Kidney capillary endothelial cell (primary cell): ENCODE measurements at regions not wholly inside any gene's neighbourhood (a gene's known extent, or its start where the extent isn't known, plus 50 kb on each side); places are given as distances from the start of the nearest gene placed in this dataset.

ENCODE experiments used
- DNase-seq: peaks from one replicate; pipeline ENCODE4 v3.0.0-alpha.2; 2018; ENCODE audit warnings: low spot score

- DNase-seq, result no peak
Measured at GRCh38 chr11:131191606-131192005, 178.8 kb upstream of the NTM start.

- no peak for DNase-seq
Measured at GRCh38 chr11:131192628-131193027, 177.8 kb upstream of the NTM start.

GRCh38 chr11:131193031-131193501 is 177.3 kb upstream of the NTM start:
- DNase-seq, result no peak

DNA sequence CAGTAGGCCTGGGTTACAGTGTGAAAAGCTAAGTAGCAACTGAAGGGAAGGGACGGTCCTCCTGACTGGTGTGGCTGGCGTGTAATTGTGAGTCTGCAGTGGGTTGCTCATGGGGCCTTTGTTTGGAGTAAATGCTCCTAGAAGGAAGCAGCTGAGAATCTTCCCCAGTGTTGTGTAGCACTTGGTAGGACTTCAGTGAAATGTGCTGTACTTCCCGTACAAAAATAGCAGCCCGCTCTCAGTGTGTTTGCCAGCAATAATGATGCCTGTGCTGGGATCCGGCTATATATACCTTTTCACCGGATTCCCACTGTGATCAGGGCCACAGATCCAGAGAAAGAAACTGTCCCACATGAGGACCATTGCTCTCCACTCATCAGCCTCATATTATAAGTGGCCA is 175.7 kb upstream of the NTM start:
- DNase-seq, result no peak

GRCh38 chr11:131195661-131196517 is 174.5 kb upstream of the NTM start:
- DNase-seq, result no peak

- no peak for DNase-seq
Measured at GRCh38 chr11:131198161-131199014, 172.0 kb upstream of the NTM start.

- DNase-seq, result no peak
Measured at GRCh38 chr11:131199015-131199280, 171.5 kb upstream of the NTM start.

DNA sequence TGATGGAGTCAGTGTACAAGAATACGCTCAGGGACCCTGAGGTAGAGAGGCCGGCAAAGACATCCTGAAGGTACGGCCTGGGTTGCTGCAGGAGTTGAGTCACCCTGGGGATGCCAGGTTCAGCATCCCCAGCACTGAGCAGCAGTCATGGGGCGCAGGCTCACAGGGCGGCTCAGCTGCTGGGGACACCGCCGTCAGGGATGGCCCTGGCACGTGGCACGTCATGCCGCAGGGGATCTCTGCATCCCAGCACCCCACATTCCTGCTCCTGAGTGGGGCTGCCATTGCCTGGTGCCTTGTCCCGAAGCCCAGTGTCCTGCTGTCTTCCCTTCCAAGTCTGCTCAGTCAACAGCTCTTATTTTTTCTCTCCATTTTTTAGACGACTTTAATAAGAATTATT is 168.7 kb upstream of the NTM start:
- no peak for DNase-seq

DNA sequence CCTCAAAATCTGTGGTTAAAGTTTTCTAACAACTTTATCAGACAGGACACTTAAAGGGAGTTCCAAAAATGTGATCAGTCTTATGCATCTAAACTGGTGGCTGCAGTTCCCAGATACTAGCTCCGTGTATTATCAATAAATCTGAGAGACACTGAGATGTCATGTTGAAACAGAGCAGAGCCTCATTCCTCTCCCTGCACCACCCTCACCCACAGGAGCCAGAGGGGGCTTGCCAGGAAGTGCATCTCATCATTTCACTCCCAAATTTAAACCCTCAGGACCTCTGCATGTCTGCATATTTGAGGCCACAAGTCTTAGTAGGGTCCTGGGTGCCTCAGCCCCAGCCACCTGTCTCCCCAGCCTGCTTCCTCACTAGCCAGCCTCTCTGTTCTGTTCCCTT is 167.4 kb upstream of the NTM start:
- DNase-seq, result no peak

DNA sequence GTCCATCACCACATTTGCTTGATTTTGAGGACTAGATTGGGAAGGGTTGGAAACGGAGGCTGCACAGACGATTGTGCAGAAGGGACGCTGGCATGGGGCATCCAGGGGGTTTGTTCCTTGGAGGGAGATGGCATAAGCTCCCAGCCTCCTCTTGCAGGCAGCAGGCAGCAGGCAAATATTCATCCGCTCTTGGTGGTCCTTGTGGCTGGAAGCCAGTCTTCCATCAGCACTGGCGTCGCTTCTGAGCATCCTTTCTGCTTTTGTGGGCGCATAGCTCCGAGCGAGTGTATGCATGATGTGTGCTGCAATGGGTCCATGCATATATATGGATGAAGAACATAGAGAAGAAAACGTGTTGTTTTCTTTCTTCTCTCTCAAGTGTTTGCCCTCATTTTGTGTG is 166.1 kb upstream of the NTM start:
- DNase-seq, result no peak

- no peak for DNase-seq
Measured at GRCh38 chr11:131204765-131205380, 165.5 kb upstream of the NTM start.

DNA sequence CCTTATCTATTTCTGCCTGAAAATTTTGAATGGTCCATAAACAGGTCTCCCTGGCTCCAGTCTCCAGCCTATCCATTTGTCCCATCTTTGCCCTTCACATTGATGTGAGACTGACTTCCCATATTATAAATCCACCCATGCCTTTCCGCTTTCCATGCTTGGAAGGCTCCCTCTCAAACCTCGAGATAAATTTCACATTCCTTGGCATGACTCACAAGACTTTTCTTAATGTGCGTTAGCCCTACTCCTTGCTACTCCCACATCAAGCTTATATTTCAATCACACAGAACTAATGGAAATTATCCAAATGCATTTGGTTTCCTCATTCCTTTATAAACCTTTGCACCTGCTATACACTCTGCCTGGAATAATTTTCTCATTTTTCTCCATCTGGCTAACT is 163.7 kb upstream of the NTM start:
- DNase-seq, result no peak

DNA sequence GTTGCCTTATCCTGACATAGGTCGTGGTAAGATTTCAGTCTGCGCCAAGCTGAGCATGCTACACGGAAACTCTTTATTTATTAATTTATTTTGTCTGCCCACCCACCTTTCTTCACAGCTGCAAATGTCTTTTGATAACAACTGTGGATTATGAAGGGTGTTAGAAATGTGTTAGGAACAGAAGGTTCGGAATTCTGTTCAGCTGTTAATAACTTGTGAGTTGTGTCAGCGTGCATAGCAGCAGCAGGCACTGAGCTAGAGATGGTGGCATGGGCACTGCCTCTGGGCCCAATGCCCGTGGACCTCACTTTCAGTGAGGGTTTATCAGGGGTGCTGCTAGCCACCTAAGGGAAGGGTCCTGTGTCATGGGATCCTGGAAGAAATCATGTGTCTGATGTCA is 162.5 kb upstream of the NTM start:
- no peak for DNase-seq

DNA sequence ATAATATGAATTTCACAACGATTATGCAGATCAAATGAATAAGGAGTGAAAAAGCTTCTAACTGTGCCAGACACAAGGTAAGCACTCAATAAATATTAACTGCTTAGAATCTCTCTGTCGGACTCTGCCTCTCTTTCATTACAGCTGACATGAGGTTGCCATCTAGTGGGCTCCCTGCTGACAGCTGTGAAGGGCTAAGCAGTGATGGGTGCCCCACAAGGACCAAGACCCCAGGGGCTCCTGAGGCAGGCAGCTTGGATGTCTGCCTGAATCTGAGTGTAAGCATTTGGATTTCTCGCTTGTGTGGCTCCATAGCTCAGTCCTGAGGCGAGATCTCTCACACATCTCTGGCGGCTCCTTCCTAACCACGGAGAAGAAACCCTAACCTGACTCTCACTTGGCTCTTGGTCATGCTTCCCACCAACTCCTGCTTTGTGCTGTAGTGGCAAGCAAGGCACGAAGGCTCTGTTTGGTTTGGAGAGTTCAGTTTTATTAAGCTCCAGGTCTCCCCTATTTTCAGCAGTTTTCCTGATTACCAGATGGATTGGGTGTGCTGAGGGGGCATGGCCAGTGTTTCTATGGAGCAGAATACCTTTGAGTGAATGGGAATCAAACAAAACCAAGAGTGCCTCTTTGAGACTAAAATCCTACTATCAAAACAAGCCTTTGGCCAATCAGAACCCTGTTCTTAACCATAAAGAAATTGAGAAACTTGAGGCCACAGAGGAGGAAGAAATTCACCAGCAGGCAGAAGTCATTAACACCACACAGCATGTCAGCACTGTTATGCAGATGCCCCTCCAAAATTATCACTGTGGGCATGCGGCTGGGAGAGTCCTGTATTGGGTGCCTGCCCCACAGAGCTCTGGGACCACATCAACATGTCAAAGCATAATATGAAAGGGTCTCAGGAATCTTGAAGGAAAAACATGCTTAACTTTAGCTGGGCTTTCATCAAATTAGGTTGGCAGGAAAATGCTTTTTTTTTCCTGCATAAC is 152.8 kb upstream of the NTM start:
- no peak for DNase-seq

- DNase-seq, result no peak
Measured at GRCh38 chr11:131218542-131218941, 151.9 kb upstream of the NTM start.

DNA sequence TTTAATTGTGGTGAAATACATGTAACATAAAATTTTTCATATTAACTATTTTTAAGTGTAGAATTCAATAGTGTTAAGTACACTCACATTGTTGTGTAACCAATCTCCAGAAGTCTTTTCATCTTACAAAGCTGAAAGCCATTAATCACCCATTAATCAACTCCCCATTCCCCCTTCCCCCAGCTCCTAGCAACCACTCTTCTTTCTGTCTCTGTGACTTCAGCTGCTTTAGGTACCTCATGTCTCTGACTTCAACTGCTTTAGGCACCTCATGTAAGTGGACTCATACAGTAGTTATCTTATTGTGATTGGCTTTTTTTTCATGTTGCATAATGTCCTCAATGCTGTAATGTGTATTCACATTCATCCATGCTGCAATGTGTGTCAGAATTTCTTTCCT is 150.8 kb upstream of the NTM start:
- DNase-seq, result no peak

- no peak for DNase-seq
Measured at GRCh38 chr11:131223198-131223991, 147.0 kb upstream of the NTM start.

GRCh38 chr11:131228378-131228777 is 142.0 kb upstream of the NTM start:
- DNase-seq, result no peak

GRCh38 chr11:131229221-131229620 is 141.2 kb upstream of the NTM start:
- DNase-seq, result no peak

DNA sequence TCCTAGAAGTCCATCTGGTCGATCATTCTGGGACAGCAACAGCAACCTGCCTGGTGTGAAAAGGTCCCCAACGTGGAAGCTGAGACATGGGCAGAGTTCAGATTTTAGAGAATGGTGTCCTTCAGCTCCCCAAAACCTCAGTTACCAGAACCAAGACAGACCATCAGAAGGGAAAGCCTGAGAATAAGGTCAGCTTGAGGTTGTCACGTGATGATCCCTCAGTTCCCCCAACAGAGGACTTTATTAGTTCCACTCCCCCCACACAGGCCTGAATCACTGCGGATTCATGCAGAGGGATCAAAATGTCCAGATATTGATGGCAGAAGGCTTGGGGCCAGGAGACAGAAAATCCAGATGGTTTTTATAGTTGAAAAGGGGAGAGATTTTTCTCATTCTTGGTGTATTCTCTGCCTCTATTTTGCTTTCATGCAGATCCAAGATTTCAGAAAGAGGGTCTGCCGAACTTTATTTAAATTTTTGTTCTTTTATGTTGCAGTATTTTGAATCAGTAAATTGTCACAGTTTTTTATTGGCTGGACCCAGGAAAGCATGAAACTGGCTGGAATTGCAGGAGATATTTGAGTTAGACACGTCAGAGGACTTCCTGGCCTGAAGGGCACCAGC is 139.0 kb upstream of the NTM start:
- DNase-seq, result no peak
